OCI-LY1 (cell line): ENCODE measurements at regions not wholly inside any gene's neighbourhood (a gene's known extent, or its start where the extent isn't known, plus 50 kb on each side); places are given as distances from the start of the nearest gene placed in this dataset.

Source experiments
- H2AFZ ChIP-seq: fragments of 200-600 bp; sonication (generic), shearing (Covaris generic); 2 replicates; pipeline ENCODE4 v1.6.0; 2014; ENCODE audit warnings: antibody characterized with exemption, mild to moderate bottlenecking, low read length
- H3F3A ChIP-seq: fragments of 200-600 bp; sonication (generic), shearing (Covaris generic); 2 replicates; pipeline ENCODE4 v1.6.0; 2014; ENCODE audit warnings: mild to moderate bottlenecking, antibody characterized with exemption, low read length, moderate library complexity; ENCODE audit not compliant: insufficient read depth
- H3K27ac ChIP-seq: fragments of 200-600 bp; sonication (generic); 2 replicates; pipeline ENCODE4 v1.5.1; 2014; ENCODE audit warnings: low read length, mixed run types, mild to moderate bottlenecking, low read depth; ENCODE audit not compliant: poor library complexity, severe bottlenecking
- H3K27me3 ChIP-seq: fragments of 200-600 bp; sonication (generic); 2 replicates; pipeline ENCODE4 v1.6.0; 2014; ENCODE audit warnings: antibody characterized with exemption, mild to moderate bottlenecking, low read length, moderate library complexity; ENCODE audit not compliant: insufficient read depth
- H3K36me3 ChIP-seq: fragments of 200-600 bp; sonication (generic); 2 replicates; pipeline ENCODE4 v1.6.1; 2014; ENCODE audit warnings: mild to moderate bottlenecking, antibody characterized with exemption, low read length, moderate library complexity, mixed read lengths; ENCODE audit not compliant: insufficient read depth
- H3K4me1 ChIP-seq: fragments of 200-600 bp; sonication (generic); 2 replicates; pipeline ENCODE4 v1.5.1; 2014; ENCODE audit warnings: mild to moderate bottlenecking, low read length, moderate library complexity; ENCODE audit not compliant: insufficient read depth, severe bottlenecking
- H3K4me2 ChIP-seq: fragments of 200-600 bp; sonication (generic), shearing (Covaris generic); 2 replicates; pipeline ENCODE4 v1.6.1; 2014; ENCODE audit warnings: low read length
- H3K4me3 ChIP-seq: fragments of 200-600 bp; sonication (generic); 2 replicates; pipeline ENCODE4 v1.5.1; 2014; ENCODE audit warnings: low read length, low read depth, mild to moderate bottlenecking, mixed read lengths; ENCODE audit not compliant: poor library complexity, severe bottlenecking
- H3K79me2 ChIP-seq: fragments of 200-600 bp; shearing (Covaris generic); 2 replicates; pipeline ENCODE4 v1.6.1; 2016; ENCODE audit warnings: mixed run types, low read length, mixed read lengths; ENCODE audit not compliant: insufficient read depth
- H3K9ac ChIP-seq: fragments of 200-600 bp; sonication (generic), shearing (Covaris generic); 2 replicates; pipeline ENCODE4 v1.6.1; 2014; ENCODE audit warnings: mild to moderate bottlenecking, low read length, mixed read lengths
- H3K9me2 ChIP-seq: fragments of 200-600 bp; sonication (generic), shearing (Covaris generic); 2 replicates; pipeline ENCODE4 v1.6.1; 2014; ENCODE audit warnings: low read depth, mild to moderate bottlenecking, low read length, mixed read lengths
- H3K9me3 ChIP-seq: fragments of 200-600 bp; shearing (Covaris generic); 2 replicates; pipeline ENCODE4 v1.6.1; 2014; ENCODE audit warnings: low read length, mixed read lengths
- H4K20me1 ChIP-seq: fragments of 200-600 bp; sonication (generic), shearing (Covaris generic); 2 replicates; pipeline ENCODE4 v1.6.0; 2016; ENCODE audit warnings: mild to moderate bottlenecking, low read length; ENCODE audit not compliant: insufficient read depth
- CTCF ChIP-seq: fragments of 200-600 bp; sonication (generic), shearing (Covaris generic); IDR thresholded peaks from 2 replicates; pipeline ENCODE4 v1.5.1; 2017; ENCODE audit warnings: mild to moderate bottlenecking, antibody characterized with exemption, low read length, moderate library complexity, mixed read lengths
- EZH2 ChIP-seq: fragments of 200-600 bp; sonication (generic), shearing (Covaris generic); IDR thresholded peaks from 2 replicates; pipeline ENCODE4 v1.8.0; 2017; ENCODE audit warnings: borderline replicate concordance, mixed run types, mild to moderate bottlenecking, antibody characterized with exemption, low read length, moderate library complexity, mixed read lengths

DNA sequence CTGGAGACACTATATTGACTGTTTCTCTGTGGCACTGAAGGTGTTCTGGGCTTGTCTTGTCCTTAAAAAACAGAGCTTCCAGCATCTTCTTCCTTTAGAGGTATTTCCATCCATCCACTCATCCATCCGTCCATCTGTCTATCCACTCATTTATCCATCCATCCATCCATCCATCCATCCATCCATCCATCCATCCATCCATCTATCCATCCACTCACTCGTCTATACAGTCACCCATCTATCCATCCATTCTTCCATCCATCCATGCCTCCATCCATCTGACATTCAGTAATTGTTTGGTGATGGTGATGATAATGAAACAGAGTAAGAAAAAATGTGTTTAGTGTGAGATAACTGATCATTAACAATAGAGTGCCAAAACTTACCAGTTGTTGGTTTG is 334.8 kb downstream of the NSG2 start:
- no peak overlapping the region for H2AFZ ChIP-seq
- no peak for TF ChIP-seq EZH2
- H4K20me1 ChIP-seq, result no peaks in the 10 kb centered on the region
- H3K79me2 ChIP-seq, result no peaks in the 10 kb centered on the region
- no peak overlapping the region for H3K4me2 ChIP-seq
- no peaks in the 10 kb centered on the region for H3K36me3 ChIP-seq
- no peaks in the 10 kb centered on the region for H3K9me3 ChIP-seq
- H3K9me2 ChIP-seq, result no peaks in the 10 kb centered on the region
- H3K9ac ChIP-seq, result no peak overlapping the region
- no peaks in the 10 kb centered on the region for H3K27me3 ChIP-seq
- no peaks in the 10 kb centered on the region for H3F3A ChIP-seq
- H3K27ac ChIP-seq, result no peak overlapping the region
- H3K4me3 ChIP-seq, result no peak overlapping the region
- no peaks in the 10 kb centered on the region for H3K4me1 ChIP-seq

DNA sequence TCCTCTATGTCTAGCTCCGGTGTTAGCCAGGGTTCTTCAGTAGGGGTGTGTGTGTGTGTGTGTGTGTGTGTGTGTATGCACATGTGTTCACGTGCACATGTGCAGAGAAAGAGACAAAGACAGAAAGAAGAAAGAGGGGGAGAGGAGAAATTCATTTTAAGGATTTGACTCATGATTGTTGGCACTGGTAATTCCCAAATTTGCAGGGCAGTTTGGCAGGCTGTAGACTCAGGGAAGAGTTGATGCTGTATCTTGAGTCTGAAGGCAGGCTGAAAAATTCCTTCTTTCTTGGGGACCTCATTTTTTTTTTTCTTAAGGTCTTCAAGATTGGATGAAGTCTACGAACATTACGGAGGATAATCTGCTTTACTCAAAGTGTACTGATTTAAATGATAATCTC is 335.7 kb downstream of the NSG2 start:
- H3K4me2 ChIP-seq, result no peak overlapping the region
- no peaks in the 10 kb centered on the region for H3F3A ChIP-seq
- H3K4me1 ChIP-seq, result no peaks in the 10 kb centered on the region
- no peaks in the 10 kb centered on the region for H3K9me3 ChIP-seq
- no peak for TF ChIP-seq CTCF
- TF ChIP-seq EZH2, result no peak
- H3K36me3 ChIP-seq, result no peaks in the 10 kb centered on the region
- H3K9ac ChIP-seq, result no peak overlapping the region
- no peak overlapping the region for H3K27ac ChIP-seq
- no peak overlapping the region for H3K4me3 ChIP-seq
- H3K27me3 ChIP-seq, result no peaks in the 10 kb centered on the region
- no peaks in the 10 kb centered on the region for H3K79me2 ChIP-seq
- no peaks in the 10 kb centered on the region for H3K9me2 ChIP-seq
- no peak overlapping the region for H2AFZ ChIP-seq
- H4K20me1 ChIP-seq, result no peaks in the 10 kb centered on the region

GRCh38 chr5:174383210-174384167 is 338.0 kb downstream of the NSG2 start:
- TF ChIP-seq EZH2 (no peak), CTCF (no peak)
- Histone ChIP-seq H3K9ac (no peak overlapping the region), H4K20me1 (no peaks in the 10 kb centered on the region), H2AFZ (no peak overlapping the region), H3K36me3 (no peaks in the 10 kb centered on the region), H3K4me1 (no peaks in the 10 kb centered on the region), H3K27ac (no peak overlapping the region), H3K9me3 (no peaks in the 10 kb centered on the region), H3K27me3 (no peaks in the 10 kb centered on the region), H3F3A (no peaks in the 10 kb centered on the region), H3K4me2 (no peak overlapping the region), H3K79me2 (no peaks in the 10 kb centered on the region), H3K9me2 (no peaks in the 10 kb centered on the region), H3K4me3 (no peak overlapping the region)

GRCh38 chr5:174384509-174384947 is 339.0 kb downstream of the NSG2 start:
- no peaks in the 10 kb centered on the region for H3K36me3 ChIP-seq
- no peak overlapping the region for H3K4me2 ChIP-seq
- no peak overlapping the region for H2AFZ ChIP-seq
- no peaks in the 10 kb centered on the region for H3K27me3 ChIP-seq
- no peaks in the 10 kb centered on the region for H4K20me1 ChIP-seq
- H3K9ac ChIP-seq, result no peak overlapping the region
- no peaks in the 10 kb centered on the region for H3K9me3 ChIP-seq
- no peak overlapping the region for H3K27ac ChIP-seq
- no peaks in the 10 kb centered on the region for H3K4me1 ChIP-seq
- H3F3A ChIP-seq, result no peaks in the 10 kb centered on the region
- no peaks in the 10 kb centered on the region for H3K79me2 ChIP-seq
- H3K4me3 ChIP-seq, result no peak overlapping the region
- TF ChIP-seq CTCF (no peak), EZH2 (no peak)
- no peaks in the 10 kb centered on the region for H3K9me2 ChIP-seq
